ENCODE measurements at regions not wholly inside any gene's neighbourhood (a gene's known extent, or its start where the extent isn't known, plus 50 kb on each side); places are given as distances from the start of the nearest gene placed in this dataset.

GRCh38 chr15:96767703-96768434 is 437.4 kb downstream of the NR2F2 start:
- TF ChIP-seq EP300 (IDR thresholded peaks at IDR 0.05; ENCODE audit: borderline replicate concordance) = no peak
- TF ChIP-seq TAF1 (IDR thresholded peaks at IDR 0.05; ENCODE audit: low read depth) = no peak
